Right hindlimb (tissue), 1 donor: ENCODE measurements at regions not wholly inside any gene's neighbourhood (a gene's known extent, or its start where the extent isn't known, plus 50 kb on each side); places are given as distances from the start of the nearest gene placed in this dataset.
"Not testable (repeated sequence)": the region's sequence is repeated elsewhere in the genome, so short reads cannot be mapped to it uniquely, and the experiment has no call there.

Source experiments
- DNase-seq: peaks from one replicate; pipeline ENCODE4 v3.0.0-alpha.2; 2018

GRCh38 chr16:59590845-59591244, 856.7 kb upstream of the GOT2 start:
- no peak for DNase-seq

GRCh38 chr16:59586331-59586730, 852.2 kb upstream of the GOT2 start:
- DNase-seq, result no peak

- DNase-seq, result no peak
Observed at GRCh38 chr16:59574296-59574695, 840.2 kb upstream of the GOT2 start.

GRCh38 chr16:59573528-59574271, 839.6 kb upstream of the GOT2 start:
- DNase-seq, result no peak

- no peak for DNase-seq
Observed at GRCh38 chr16:59567496-59567895, 833.4 kb upstream of the GOT2 start.

- no peak for DNase-seq
Observed at GRCh38 chr16:59566446-59566845, 832.3 kb upstream of the GOT2 start.

GRCh38 chr16:59558679-59559078, 824.6 kb upstream of the GOT2 start:
- DNase-seq, result no peak

- no peak for DNase-seq
Observed at GRCh38 chr16:59552164-59552563, 818.0 kb upstream of the GOT2 start.

GRCh38 chr16:59545721-59546120, 811.6 kb upstream of the GOT2 start:
- no peak for DNase-seq

GRCh38 chr16:59543641-59544040, 809.5 kb upstream of the GOT2 start:
- no peak for DNase-seq

- DNase-seq, result no peak
Observed at GRCh38 chr16:59540621-59541020, 806.5 kb upstream of the GOT2 start.

- DNase-seq, result no peak
Observed at GRCh38 chr16:59535298-59535697, 801.2 kb upstream of the GOT2 start.

- DNase-seq, result no peak
Observed at GRCh38 chr16:59527206-59527997, 793.3 kb upstream of the GOT2 start.

GRCh38 chr16:59522826-59523225, 788.7 kb upstream of the GOT2 start:
- no peak for DNase-seq

- not testable (repeated sequence) for DNase-seq
Observed at GRCh38 chr16:59518721-59519120, 784.6 kb upstream of the GOT2 start.

- no peak for DNase-seq
Observed at GRCh38 chr16:59514651-59515050, 780.5 kb upstream of the GOT2 start.

GRCh38 chr16:59510008-59510424, 775.9 kb upstream of the GOT2 start:
- DNase-seq, result peak; percentile 47

- no peak for DNase-seq
Observed at GRCh38 chr16:59500601-59501000, 766.5 kb upstream of the GOT2 start.

GRCh38 chr16:59487067-59487466, 753.0 kb upstream of the GOT2 start:
- DNase-seq, result no peak

- DNase-seq, result no peak
Observed at GRCh38 chr16:59484833-59485516, 750.9 kb upstream of the GOT2 start.

GRCh38 chr16:59478838-59479237, 744.7 kb upstream of the GOT2 start:
- no peak for DNase-seq

GRCh38 chr16:59470556-59470955, 736.4 kb upstream of the GOT2 start:
- DNase-seq, result no peak

GRCh38 chr16:59469266-59469665, 735.1 kb upstream of the GOT2 start:
- DNase-seq, result no peak

GRCh38 chr16:59463776-59464175, 729.7 kb upstream of the GOT2 start:
- no peak for DNase-seq
